WI38 (cell line): ENCODE measurements at regions not wholly inside any gene's neighbourhood (a gene's known extent, or its start where the extent isn't known, plus 50 kb on each side); places are given as distances from the start of the nearest gene placed in this dataset.

ENCODE experiments used
- H3K4me3 ChIP-seq: 2 replicates; pipeline ENCODE4 v1.5.1; 2011; ENCODE audit warnings: low read depth, mild to moderate bottlenecking, control low read depth, low read length
- CTCF ChIP-seq: IDR thresholded peaks from 2 replicates; pipeline ENCODE4 v1.5.1; 2012; ENCODE audit warnings: low read depth, mild to moderate bottlenecking, control low read depth, low read length

- TF ChIP-seq CTCF = no peak
- H3K4me3 ChIP-seq = no peak overlapping the region
Measured at GRCh38 chr18:10387399-10387798, 67.0 kb upstream of the APCDD1 start.

GRCh38 chr18:10388373-10388772, 66.1 kb upstream of the APCDD1 start:
- TF ChIP-seq CTCF = no peak
- no peak overlapping the region for H3K4me3 ChIP-seq

- H3K4me3 ChIP-seq = no peak overlapping the region
Measured at GRCh38 chr18:10391506-10391905, 62.9 kb upstream of the APCDD1 start.

GRCh38 chr18:10397004-10397403, 57.4 kb upstream of the APCDD1 start:
- H3K4me3 ChIP-seq = no peak overlapping the region
- TF ChIP-seq CTCF = no peak

More at GRCh38 chr18:10391506-10391905, 62.9 kb upstream of the APCDD1 start:
- TF ChIP-seq CTCF = no peak

GRCh38 chr18:10398571-10398970, 55.9 kb upstream of the APCDD1 start:
- no peak for TF ChIP-seq CTCF
- no peak overlapping the region for H3K4me3 ChIP-seq

GRCh38 chr18:10399465-10399864, 55.0 kb upstream of the APCDD1 start:
- no peak for TF ChIP-seq CTCF
- no peak overlapping the region for H3K4me3 ChIP-seq

GRCh38 chr18:10400534-10401307, 53.7 kb upstream of the APCDD1 start:
- no peak for TF ChIP-seq CTCF
- no peak overlapping the region for H3K4me3 ChIP-seq
